HG02763 (cell line): ENCODE measurements at regions not wholly inside any gene's neighbourhood (a gene's known extent, or its start where the extent isn't known, plus 50 kb on each side); places are given as distances from the start of the nearest gene placed in this dataset.
"Not testable (repeated sequence)": the region's sequence is repeated elsewhere in the genome, so short reads cannot be mapped to it uniquely, and the experiment has no call there.

Experiments used
- ATAC-seq: cut with Tn5 transposase; IDR thresholded peaks from one replicate; pipeline ENCODE4 v1.9.1; 2021; ENCODE audit warnings: mild to moderate bottlenecking, moderate library complexity; ENCODE audit not compliant: unreplicated experiment

- ATAC-seq: no peak
These were observed 333.9 kb downstream of the SRGAP2C start for GRCh38 chr1:121518726-121519041.

- ATAC-seq: no peak
These were observed 334.4 kb downstream of the SRGAP2C start for GRCh38 chr1:121519042-121519755.

- not testable (repeated sequence) for ATAC-seq
These were observed 335.0 kb downstream of the SRGAP2C start for GRCh38 chr1:121519756-121520286.

- no peak for ATAC-seq
These were observed 337.4 kb downstream of the SRGAP2C start for GRCh38 chr1:121522061-121522759.

- ATAC-seq: not testable (repeated sequence)
These were observed 338.3 kb downstream of the SRGAP2C start for GRCh38 chr1:121523112-121523511.

- ATAC-seq: no peak
These were observed 340.6 kb downstream of the SRGAP2C start for GRCh38 chr1:121525355-121525754.

- ATAC-seq: not testable (repeated sequence)
These were observed 344.2 kb downstream of the SRGAP2C start for GRCh38 chr1:121528958-121529357.

- ATAC-seq: not testable (repeated sequence)
These were observed 345.3 kb downstream of the SRGAP2C start for GRCh38 chr1:121530026-121530425.

- not testable (repeated sequence) for ATAC-seq
These were observed 347.0 kb downstream of the SRGAP2C start for GRCh38 chr1:121531747-121532146.

GRCh38 chr1:121538148-121538547 lies 353.4 kb downstream of the SRGAP2C start:
- ATAC-seq: not testable (repeated sequence)

- ATAC-seq: no peak
These were observed 354.3 kb downstream of the SRGAP2C start for GRCh38 chr1:121538943-121539575.

GRCh38 chr1:121543988-121544387 lies 359.2 kb downstream of the SRGAP2C start:
- ATAC-seq: not testable (repeated sequence)

- ATAC-seq: no peak
These were observed 359.7 kb downstream of the SRGAP2C start for GRCh38 chr1:121544500-121544899.

- ATAC-seq: not testable (repeated sequence)
These were observed 361.1 kb downstream of the SRGAP2C start for GRCh38 chr1:121545899-121546298.

- no peak for ATAC-seq
These were observed 362.2 kb downstream of the SRGAP2C start for GRCh38 chr1:121546830-121547591.

- ATAC-seq: not testable (repeated sequence)
These were observed 363.0 kb downstream of the SRGAP2C start for GRCh38 chr1:121547726-121548125.

- not testable (repeated sequence) for ATAC-seq
These were observed 366.0 kb downstream of the SRGAP2C start for GRCh38 chr1:121550817-121551216.

- ATAC-seq: not testable (repeated sequence)
These were observed 366.7 kb downstream of the SRGAP2C start for GRCh38 chr1:121551491-121551890.

- not testable (repeated sequence) for ATAC-seq
These were observed 371.8 kb downstream of the SRGAP2C start for GRCh38 chr1:121556560-121556959.

GRCh38 chr1:121558034-121558433 lies 373.3 kb downstream of the SRGAP2C start:
- ATAC-seq: not testable (repeated sequence)

GRCh38 chr1:121558514-121558913 lies 373.7 kb downstream of the SRGAP2C start:
- no peak for ATAC-seq
